Breast epithelium (tissue), 3 donors: ENCODE measurements at regions not wholly inside any gene's neighbourhood (a gene's known extent, or its start where the extent isn't known, plus 50 kb on each side); places are given as distances from the start of the nearest gene placed in this dataset.

Source experiments
- CTCF ChIP-seq, 3 donors: fragments of 450-650 bp; IDR thresholded peaks; one replicate each; pipeline ENCODE4 v1.5.1; 2016 to 2017; ENCODE audit warnings: antibody characterized with exemption in 3 of 3, mild to moderate bottlenecking in 3 of 3, moderate library complexity in 3 of 3
- POLR2AphosphoS5 ChIP-seq, 3 donors: sonication (generic); formaldehyde crosslinking; IDR thresholded peaks; one replicate each; pipeline ENCODE4 v1.6.1; 2017; ENCODE audit warnings: antibody characterized with exemption in 3 of 3

GRCh38 chr9:80144406-80144805, 572.6 kb downstream of the TLE4 start:
- TF ChIP-seq CTCF (IDR thresholded peaks at IDR 0.05) (no peak), POLR2AphosphoS5 (IDR thresholded peaks at IDR 0.05) (no peak)
